ENCODE measurements at regions not wholly inside any gene's neighbourhood (a gene's known extent, or its start where the extent isn't known, plus 50 kb on each side); places are given as distances from the start of the nearest gene placed in this dataset.
"Not testable (repeated sequence)": the region's sequence is repeated elsewhere in the genome, so short reads cannot be mapped to it uniquely, and the experiment has no call there.

DNA sequence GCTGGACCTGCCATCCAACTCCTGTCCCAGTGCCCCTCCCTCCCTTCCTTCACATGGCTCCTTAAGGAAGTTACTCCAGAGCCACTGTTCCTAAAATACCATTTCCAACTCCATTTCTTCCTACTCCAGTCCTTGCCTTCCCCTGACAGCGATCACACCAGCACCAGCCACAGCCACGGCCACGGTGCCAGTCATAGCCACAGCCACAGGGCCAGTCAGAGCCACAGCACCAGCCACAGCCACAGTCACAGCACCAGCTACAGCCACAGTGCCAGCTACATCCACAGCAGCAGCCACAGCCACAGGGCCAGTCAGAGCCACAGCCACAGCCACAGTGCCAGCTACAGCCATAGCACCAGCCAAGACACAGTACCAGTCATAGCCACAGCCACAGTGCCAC lies 110.7 kb upstream of the IRX2 start:
- H3K79me2 ChIP-seq (ENCODE audit: control insufficient read depth, insufficient read depth, low read length); H3K9me3 ChIP-seq (replicated peaks; ENCODE audit: control insufficient read depth, insufficient read depth, low read depth, low read length); DNase-seq (ENCODE audit: extremely low read depth in 1 of 4, low spot score in 3 of 4); H3K9ac ChIP-seq (ENCODE audit: insufficient read depth in 1 of 2, low read depth in 2 of 2, low read length in 2 of 2); intact Hi-C loops (cut with micrococcal nuclease); H3K27ac ChIP-seq (ENCODE audit: extremely low read depth, low read depth, low read length); CTCF ChIA-PET (ENCODE audit: low intra/inter-chr PET ratio); H3K9me1 ChIP-seq (ENCODE audit: control insufficient read depth, insufficient read depth, low read length); H3K4me3 ChIP-seq; H3K4me2 ChIP-seq (ENCODE audit: insufficient read depth, low read length); BruUV-seq (replicated peaks); H3K4me1 ChIP-seq (replicated peaks in 1 of 2; ENCODE audit: control insufficient read depth in 2 of 2, insufficient read depth in 2 of 2, low read length in 2 of 2); in situ Hi-C loops (cut with MboI); H4K20me1 ChIP-seq (replicated peaks; ENCODE audit: control insufficient read depth, insufficient read depth, low read length); ATAC-seq; H3K36me3 ChIP-seq (ENCODE audit: control insufficient read depth, insufficient read depth, low read length); FAIRE-seq; H2AFZ ChIP-seq (ENCODE audit: low read depth, low read length): not testable (repeated sequence)
- 4% methylated on average over 3 of the region's 3 CpGs for WGBS (ENCODE audit: insufficient coverage, low coverage, missing lambda C conversion rate)
- POLR2A ChIA-PET, result interaction anchor here (0.6 kb wide), 1 partner anchor 173 kb away, joined by 6 read pairs; no protein-coding TSS in a partner anchor
- peaks cover 3 to 19% of the 10 kb centered on the region in 2 experiments; a peak in 2 of 5 replicates for H3K27me3 ChIP-seq (ENCODE audit: control insufficient read depth in 2 of 2, insufficient read depth in 2 of 2, low read length in 2 of 2)

DNA sequence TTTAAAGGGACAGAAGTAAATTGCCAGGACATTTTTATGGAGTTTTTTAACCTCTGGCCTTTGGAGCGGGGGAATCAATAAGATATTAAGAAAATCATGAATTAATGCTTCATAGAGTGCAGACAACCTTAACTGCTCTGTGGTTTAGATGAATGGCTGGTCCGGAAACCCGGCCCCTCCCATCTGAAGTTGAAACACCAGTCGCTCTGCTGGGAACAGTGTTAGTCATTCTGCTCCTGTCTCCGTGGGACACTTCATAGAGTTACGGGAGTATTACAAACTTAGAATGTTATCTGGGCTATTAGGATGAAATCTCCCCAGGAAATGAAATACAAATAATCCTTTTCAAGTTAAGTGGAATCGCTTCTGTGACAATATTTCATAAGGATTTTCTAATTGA lies 110.1 kb upstream of the IRX2 start:
- POLR2A ChIA-PET, result interaction anchor here (0.6 kb wide), 1 partner anchor 174 kb away, joined by 6 read pairs; no protein-coding TSS in a partner anchor
- TF ChIP-seq KDM5B (IDR thresholded peaks at IDR 0.05; ENCODE audit: insufficient replicate concordance, low read depth, low read length) (no peak), NR1H2 (CRISPR knock-in tag; IDR thresholded peaks at IDR 0.05) (no peak), ZBTB49 (CRISPR knock-in tag; IDR thresholded peaks at IDR 0.05; ENCODE audit: borderline replicate concordance) (no peak), ZNF174 (CRISPR knock-in tag; IDR thresholded peaks at IDR 0.05) (no peak), RAD21 (CRISPR knock-in tag; conservative IDR thresholded peaks at IDR 0.05 in 1 of 2, IDR thresholded peaks at IDR 0.05 in 1 of 2) (no peak), ZNF197 (CRISPR knock-in tag; IDR thresholded peaks at IDR 0.05; ENCODE audit: low read depth) (no peak), ZNF134 (CRISPR knock-in tag; conservative IDR thresholded peaks at IDR 0.05) (no peak), HLTF (IDR thresholded peaks at IDR 0.05) (no peak), PTBP1 (IDR thresholded peaks at IDR 0.05; ENCODE audit: low read depth, low read length) (no peak)
- TF ChIP-seq, protein P1, sequence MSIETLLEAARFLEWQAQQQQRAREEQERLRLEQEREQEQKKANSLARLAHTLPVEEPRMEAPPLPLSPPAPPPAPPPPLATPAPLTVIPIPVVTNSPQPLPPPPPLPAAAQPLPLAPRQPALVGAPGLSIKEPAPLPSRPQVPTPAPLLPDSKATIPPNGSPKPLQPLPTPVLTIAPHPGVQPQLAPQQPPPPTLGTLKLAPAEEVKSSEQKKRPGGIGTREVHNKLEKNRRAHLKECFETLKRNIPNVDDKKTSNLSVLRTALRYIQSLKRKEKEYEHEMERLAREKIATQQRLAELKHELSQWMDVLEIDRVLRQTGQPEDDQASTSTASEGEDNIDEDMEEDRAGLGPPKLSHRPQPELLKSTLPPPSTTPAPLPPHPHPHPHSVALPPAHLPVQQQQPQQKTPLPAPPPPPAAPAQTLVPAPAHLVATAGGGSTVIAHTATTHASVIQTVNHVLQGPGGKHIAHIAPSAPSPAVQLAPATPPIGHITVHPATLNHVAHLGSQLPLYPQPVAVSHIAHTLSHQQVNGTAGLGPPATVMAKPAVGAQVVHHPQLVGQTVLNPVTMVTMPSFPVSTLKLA (conservative IDR thresholded peaks at IDR 0.05), result no peak
- no peak for ATAC-seq

More for the DNA sequence above, 110.1 kb upstream of the IRX2 start:
- intact Hi-C loops (cut with micrococcal nuclease) (no loop called here), in situ Hi-C loops (cut with MboI) (no loop called here)
- Histone ChIP-seq H2AFZ (ENCODE audit: low read depth, low read length) (no peak overlapping the region), H3K9me3 (replicated peaks; ENCODE audit: control insufficient read depth, insufficient read depth, low read depth, low read length) (no peaks in the 10 kb centered on the region), H3K4me3 (no peak overlapping the region), H3K27ac (ENCODE audit: extremely low read depth, low read depth, low read length) (no peak overlapping the region), H3K4me1 (replicated peaks in 1 of 2; ENCODE audit: control insufficient read depth in 2 of 2, insufficient read depth in 2 of 2, low read length in 2 of 2) (no peaks in the 10 kb centered on the region), H3K79me2 (ENCODE audit: control insufficient read depth, insufficient read depth, low read length) (no peaks in the 10 kb centered on the region), H3K9ac (ENCODE audit: insufficient read depth in 1 of 2, low read depth in 2 of 2, low read length in 2 of 2) (no peak overlapping the region), H3K4me2 (ENCODE audit: insufficient read depth, low read length) (no peak overlapping the region), H3K36me3 (ENCODE audit: control insufficient read depth, insufficient read depth, low read length) (no peaks in the 10 kb centered on the region), H4K20me1 (replicated peaks; ENCODE audit: control insufficient read depth, insufficient read depth, low read length) (no peaks in the 10 kb centered on the region), H3K27me3 (ENCODE audit: control insufficient read depth in 2 of 2, insufficient read depth in 2 of 2, low read length in 2 of 2) (peaks cover 0 to 14% of the 10 kb centered on the region in 2 experiments; a peak in 2 of 5 replicates), H3K9me1 (ENCODE audit: control insufficient read depth, insufficient read depth, low read length) (no peaks in the 10 kb centered on the region)
- no peak for FAIRE-seq
- DNase-seq (ENCODE audit: extremely low read depth in 1 of 4, low spot score in 3 of 4), result no peak
- BruUV-seq (replicated peaks), result no TSS peak
- 0% methylated on average over 7 of the region's 7 CpGs for WGBS (ENCODE audit: insufficient coverage, low coverage, missing lambda C conversion rate)
- CTCF ChIA-PET (ENCODE audit: low intra/inter-chr PET ratio), result no interaction called here
